Islet of Langerhans (tissue), 1 donor: ENCODE measurements at regions not wholly inside any gene's neighbourhood (a gene's known extent, or its start where the extent isn't known, plus 50 kb on each side); places are given as distances from the start of the nearest gene placed in this dataset.

Source experiments
- FAIRE-seq: peaks from one replicate; lab custom pipeline; 2011; peaks lifted over from hg19 to GRCh38; lab: Jason Lieb, UNC

DNA sequence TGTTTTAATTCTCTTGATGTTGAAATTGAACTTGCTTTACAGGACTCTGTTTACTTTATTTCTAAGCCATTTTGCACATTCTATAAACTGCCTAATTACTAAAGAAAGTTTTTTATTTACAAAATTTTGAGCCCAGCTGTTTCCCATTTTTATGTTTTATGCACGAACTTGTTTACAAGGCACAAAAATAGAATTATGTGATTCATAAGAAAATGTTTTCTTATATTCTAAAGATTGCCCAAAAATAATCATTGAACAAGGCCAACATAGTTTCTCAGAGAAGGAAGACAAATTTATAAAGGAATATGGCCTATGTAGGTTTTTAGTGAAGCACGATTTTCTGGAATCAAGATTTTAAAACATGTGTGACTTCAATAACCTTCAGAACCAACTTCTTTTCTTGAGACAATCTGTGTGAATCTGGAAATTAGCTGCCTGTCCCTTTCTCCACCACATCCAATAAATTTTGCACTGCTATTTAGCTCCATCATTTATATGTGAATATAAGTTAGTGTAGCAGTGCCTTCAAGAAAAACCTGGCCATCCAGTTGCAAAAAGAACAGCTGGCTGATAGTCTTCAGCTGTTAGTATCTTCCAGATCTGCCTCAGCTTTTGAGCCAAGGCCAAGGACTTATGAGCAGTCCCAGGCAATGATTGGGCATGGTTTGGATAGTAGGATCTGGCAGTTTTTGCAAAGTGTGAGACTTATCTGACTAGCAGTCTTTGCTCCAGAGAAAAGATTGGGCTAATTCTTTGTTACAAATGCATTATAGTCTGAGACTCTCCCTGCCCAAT, 253.2 kb upstream of the COL3A1 start:
- FAIRE-seq = no peak

DNA sequence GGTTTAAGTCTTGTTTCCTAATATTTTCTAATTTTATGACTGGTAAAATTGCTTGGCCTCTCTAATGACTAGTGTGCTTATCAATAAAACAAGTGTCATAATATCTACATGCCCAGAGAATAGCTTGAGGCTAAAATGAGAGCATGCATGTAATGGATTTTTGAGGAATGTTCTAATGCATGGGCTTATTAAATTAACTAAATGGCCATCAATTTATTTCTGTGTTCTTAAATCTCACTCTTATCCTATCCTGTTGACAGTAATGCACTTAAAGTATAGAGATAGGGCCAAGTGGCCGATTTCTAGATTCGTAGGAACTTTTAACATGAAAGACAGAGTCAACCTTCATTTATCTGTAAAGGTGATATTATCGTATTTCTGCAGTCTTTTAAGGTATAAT, 252.4 kb upstream of the COL3A1 start:
- no peak for FAIRE-seq

DNA sequence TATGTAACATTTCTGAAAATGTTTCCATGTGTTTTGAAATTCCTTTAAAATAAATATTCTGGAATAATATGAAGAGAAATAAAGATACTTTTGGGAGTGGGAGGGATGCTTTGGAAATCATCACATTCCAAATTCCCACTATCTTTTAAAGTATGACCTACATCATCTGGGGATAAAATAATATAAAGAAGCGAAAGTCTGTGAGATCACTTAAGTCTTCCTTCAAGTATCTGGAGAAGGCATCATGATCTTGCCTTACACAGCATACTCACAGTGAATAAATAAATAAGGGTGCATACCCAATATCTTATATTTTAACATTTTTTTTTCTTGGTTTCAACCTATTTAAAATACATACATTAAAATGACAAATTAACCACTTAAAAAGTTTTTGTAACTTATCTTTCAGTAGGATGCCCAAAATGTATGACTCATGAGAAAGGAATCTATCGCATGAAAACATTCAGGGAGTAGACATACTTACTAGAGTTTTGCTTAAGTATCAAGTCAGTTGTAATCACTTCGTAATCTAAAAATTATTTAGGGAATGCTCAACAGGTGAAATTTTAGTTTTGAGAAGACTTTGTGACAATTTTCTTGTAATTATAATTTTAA, 248.3 kb upstream of the COL3A1 start:
- FAIRE-seq = peak; percentile 33

DNA sequence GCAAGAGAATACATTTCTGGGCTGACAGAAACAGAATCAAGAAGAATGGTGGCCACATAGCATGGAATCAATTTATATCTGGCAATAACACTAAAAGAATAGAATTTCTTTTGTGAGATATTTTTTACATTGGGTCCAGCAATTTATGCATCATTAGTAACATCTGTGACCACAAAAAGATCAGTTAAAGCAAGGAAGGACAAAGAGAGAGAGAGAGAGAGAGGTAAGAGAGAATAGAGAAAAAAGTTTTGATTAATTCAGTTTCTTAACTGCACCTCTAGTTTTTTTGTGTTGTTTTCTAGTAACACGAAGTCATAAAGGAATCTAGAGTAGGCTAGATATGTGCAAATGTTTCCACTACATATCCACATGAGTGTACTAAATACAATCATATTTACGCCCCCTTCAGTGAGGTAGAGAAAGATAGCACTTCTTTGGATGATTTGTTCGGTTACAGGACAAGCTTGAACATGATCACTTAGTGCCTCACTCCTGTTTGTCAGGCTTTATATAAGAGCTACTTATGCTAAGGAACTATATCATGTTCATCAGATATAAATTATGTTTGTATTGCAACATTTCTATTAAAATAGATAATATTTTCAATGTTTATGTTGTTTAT, 247.4 kb upstream of the COL3A1 start:
- FAIRE-seq = no peak

DNA sequence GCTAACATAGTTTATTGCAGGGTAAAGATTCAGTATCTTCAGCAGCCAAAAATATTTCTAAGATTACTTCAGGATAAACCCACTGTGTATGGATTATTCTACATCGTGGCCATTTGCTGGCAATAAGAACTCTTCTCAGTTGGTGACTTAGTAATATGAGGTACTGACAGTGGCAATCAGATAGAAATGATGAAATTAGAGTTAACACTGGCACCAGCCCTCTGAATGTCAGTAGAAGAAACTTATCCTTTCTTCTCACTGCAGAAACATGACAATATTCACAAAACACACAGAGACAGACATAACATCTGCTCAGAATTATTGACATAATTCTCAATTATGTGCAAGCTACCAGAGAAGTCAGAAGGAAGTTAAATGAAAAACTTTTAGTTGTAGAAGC, 246.3 kb upstream of the COL3A1 start:
- FAIRE-seq = no peak

DNA sequence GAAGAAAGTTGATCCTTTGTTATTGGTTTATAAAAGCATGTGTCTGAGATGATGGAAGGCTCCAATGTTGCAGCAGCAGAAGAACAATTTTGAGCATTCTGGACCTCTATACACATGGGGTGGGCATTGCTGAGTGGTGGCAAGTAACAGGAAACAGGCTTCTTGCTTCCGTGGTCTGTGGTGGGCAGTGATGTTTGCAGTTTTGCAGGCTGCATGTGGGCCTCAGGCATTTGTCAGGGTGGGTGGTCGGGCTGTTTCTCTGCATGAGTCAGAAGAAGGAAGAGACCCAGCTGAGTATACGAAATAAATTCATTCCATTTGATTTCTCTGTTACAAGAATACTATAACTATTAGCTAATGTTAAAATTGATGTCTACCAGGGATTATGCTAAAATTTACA, 239.5 kb upstream of the COL3A1 start:
- FAIRE-seq = no peak

DNA sequence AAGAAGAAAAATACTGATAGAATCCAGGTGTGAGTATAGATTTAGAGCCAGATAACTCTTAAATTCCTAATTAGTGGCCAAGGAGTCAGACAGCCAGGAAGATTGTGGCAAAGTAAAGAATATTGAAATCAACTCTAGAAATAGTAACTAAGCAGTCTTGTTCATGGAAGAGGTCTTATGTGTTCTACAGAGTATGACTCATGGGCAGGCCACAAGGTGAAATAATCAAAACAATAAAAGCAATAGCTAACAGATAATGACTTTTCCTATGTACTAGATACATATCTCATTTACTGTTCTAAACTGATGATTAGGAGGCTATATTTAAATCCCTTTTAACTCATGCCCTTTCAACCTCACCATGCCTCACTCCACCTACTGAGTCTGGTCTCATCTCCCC, 227.4 kb upstream of the COL3A1 start:
- no peak for FAIRE-seq

DNA sequence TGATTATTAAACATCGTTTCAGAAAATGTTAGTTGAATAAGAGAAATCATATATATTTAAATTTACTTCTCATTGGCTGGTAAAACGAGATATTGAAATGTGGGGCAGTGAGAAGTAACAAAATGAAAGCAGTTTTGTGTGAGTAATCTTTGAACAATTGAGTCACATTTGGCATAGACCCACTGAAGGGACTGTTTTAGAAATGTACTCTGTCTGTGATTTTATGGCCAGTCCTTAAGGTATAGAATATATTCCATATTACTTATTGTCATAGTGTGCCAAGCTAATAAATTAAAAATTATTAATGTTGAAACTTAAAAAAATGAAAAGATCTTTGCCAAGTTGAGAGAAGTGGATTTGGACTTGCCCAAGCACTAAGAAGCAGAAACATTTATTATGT, 222.4 kb upstream of the COL3A1 start:
- no peak for FAIRE-seq

DNA sequence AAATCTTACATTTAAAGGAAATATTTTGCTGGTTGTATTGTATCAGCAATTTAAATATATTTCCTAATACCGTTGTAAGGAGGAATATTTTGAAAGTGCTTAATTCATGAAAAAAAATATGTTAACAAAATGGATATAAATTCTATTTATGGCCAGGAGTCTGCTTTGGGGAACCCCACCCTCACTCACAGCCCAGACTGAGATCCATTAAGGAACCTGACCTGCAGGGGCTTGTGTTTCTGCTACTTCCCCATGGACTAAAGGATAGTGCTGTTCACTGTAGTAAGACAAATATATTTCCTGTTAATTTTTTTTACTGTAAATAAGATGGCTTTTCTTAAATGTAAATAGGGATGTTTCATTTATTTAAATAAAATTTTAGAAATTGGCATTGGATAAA, 221.9 kb upstream of the COL3A1 start:
- FAIRE-seq = no peak

DNA sequence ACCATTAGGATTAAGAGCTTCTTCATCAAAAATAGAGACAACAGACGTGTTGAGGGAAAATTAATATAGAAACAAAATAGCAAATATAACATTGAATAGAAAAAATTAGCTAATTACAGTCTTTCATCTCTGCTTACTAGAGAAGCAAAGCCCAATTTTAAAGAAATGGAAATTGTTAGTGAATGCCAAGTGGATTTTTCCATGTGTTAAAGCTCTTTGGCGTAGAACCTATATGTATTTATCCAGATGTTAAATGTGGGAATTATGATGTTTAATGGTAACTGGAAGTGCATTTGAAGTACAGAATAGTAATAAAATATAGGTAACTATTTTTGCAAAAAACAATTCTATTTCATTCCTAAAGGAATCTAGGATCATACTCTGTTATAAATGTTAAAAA, 212.0 kb upstream of the COL3A1 start:
- no peak for FAIRE-seq

DNA sequence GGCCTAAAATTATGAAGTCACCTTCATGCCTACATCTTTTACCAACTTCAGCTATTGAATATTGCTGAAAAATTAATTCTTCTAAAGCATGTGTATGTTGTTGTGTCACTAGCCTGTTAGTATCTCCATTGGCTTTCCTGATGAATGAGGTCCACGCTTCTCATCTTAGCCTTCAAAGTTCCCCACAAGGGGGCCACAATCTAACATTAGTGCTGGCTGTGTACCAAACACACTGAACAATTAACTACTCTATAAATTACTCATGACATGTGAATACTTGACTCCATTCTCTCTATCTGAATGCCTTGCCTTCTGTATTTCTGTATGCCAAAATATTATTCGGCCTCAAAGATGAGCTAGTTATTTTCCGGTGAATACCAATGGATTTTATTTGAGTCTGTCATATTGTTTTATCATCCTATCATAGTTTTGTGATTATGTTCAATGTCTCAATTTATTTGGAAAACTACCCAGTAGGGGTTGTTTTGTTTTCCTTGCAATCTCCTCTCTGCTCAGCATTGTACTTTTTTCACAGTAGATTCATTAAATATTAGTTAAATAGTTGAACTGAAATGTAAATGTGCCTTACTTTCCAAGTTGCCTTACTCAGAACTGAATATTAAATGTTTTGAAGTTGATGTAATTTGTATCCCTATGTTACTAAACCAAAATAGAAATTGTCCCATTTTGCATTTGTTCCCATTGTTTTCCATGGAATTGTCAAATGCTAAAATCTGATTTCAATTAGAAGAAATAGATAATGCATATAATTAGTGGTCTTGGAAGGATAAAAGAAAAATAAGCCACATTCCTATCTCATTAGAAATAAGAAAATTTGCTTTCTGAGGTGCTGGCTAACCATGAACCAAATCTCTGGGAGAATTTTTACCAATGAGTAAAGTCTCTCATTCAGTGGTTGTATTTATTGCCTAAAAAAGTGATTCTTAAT, 208.4 kb upstream of the COL3A1 start:
- no peak for FAIRE-seq

DNA sequence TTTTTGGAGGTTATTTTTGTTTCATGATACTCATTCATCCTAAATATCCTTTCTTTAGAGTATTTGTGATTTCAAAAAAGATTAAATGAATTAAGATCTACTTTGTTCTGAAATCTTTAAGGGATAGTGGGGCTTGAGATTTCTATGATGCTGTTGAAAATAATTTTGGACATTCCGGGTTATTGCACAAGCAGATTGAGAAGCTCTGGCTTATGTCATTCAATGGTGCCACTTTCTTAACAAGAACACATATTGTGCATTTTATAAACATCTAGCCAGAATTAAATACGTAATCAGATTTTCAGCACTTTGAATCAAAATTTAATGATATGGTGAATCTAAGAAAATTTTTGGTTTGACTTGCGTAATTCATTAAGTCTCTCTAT, 207.7 kb upstream of the COL3A1 start:
- no peak for FAIRE-seq

DNA sequence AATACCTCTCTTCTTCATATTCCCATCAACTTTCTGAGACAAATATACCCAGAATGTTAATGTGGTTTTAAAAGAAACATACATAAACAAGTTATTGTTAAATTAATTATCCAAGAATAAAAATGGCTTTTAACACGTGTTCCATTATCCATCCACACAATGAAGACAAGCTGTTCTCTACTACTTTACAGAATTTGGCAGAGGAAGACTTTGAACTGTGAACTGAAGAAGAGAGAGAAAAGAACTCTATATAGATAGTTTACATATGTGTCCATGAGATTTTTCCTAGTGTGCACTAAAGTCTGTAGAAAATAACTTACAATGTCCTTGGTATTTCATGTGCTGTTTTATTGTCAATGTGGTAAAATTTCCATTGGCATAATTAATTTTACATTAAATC, 207.0 kb upstream of the COL3A1 start:
- FAIRE-seq = no peak

DNA sequence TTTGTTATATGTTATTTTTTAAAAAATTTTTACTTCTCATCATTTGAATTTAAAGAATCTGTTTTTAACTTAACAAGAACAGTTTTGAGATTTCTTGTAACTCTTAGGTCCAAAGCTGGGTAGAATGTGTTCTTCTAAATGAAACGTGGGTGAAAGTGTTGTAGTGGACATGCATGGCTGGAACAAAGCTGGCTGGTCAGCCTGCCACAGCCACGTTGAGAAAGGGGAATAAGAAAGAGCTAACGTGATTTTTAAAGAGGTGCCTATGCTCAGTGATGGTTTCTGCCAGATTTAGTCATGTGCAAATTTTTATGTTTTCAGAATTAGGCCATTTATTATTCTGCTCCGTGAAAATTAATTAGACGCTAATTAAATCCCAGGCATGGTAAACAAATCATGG, 203.9 kb upstream of the COL3A1 start:
- no peak for FAIRE-seq

DNA sequence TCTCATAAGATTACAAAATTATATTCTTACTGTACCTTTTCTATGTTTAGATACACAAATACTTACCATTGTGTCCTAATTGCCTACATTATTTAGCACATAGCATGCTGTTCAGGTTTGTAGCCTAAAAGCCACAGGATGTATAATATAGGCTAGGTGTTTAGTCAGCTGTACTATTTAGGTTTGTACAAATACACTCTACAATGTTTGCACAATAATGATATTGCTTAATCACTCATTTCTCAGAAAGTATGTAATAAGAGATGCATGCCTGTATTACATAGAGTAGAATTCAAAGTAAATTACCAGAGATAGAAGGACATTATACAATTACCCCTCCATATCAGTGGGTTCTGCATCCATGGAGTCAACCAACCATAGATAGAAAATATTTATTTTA, 201.1 kb upstream of the COL3A1 start:
- FAIRE-seq = no peak

DNA sequence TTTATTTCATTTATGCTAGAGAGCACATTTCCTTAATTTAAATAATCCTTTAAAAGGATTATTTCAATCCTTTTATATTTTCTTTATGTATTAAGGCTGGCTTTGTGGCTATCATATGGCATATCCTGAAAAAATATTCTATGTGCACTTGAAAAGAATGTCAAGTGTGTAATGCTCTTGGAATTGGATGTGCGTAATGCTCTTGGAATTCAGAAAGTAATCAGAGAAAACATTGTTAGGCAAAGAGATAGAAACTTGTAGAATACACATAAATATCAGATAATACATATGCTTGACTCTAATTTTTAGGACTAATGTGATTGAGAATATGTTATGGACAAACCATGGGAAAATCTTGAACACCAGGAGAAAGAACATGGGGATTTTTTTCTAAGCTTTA, 197.5 kb upstream of the COL3A1 start:
- FAIRE-seq = no peak

DNA sequence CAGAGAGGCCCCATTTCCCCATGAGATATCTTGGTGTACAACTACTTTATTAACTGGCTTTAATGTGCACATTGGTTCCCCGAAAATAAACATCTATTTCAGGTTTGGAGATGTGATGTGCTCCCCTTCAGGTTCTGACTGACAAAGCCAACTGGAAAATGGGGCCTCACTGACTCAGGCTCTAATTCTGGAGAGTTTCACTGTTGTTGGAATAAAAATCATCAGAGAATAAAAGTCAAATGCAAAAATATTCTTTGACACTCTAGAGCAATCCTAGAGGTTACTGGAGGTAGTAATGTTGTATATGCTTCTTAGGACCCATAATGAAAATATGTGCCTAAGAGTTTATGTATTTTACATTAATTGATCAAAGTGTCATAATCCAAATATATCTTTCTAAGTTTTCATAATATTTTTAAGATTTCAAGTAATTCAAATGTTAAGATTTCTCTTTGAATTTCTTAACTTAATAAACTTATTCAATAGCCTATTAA, 189.9 kb upstream of the COL3A1 start:
- no peak for FAIRE-seq

DNA sequence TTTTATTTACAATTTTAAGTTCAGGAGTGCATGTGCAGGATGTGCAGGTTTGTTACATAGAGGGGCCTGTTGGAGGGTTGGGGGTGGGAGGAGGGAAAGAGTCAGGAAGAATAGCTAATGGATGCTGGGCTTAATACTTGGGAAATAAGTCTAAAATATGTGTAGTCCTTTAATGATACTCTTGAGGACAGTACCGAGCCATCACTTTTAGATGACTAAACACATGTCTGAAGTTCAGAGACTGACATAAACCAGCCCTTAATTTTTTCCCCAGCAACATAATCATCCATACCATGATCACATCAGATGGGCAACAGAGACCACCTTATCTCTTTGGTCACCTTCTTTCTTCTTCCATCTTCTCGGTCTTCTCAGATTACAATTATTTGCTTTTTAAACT, 189.1 kb upstream of the COL3A1 start:
- no peak for FAIRE-seq

DNA sequence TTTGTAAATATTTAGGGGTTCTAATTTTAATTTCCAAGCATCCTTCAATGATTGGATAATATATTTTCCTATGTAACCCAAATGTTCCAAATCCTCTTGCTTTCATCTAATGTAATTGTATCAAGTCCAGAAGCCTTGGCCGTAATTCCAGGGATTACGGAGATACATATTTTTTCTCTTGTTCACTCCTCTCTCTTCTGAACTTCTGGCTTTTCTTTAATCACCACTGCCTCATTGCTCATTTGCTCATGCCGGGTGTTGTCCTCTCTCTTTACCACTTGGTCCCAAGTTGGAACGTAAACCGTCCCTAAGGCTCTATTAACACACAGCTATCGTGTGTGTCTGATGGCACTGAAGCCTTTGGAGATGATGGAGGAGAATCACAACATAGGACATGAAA, 188.7 kb upstream of the COL3A1 start:
- FAIRE-seq = no peak

DNA sequence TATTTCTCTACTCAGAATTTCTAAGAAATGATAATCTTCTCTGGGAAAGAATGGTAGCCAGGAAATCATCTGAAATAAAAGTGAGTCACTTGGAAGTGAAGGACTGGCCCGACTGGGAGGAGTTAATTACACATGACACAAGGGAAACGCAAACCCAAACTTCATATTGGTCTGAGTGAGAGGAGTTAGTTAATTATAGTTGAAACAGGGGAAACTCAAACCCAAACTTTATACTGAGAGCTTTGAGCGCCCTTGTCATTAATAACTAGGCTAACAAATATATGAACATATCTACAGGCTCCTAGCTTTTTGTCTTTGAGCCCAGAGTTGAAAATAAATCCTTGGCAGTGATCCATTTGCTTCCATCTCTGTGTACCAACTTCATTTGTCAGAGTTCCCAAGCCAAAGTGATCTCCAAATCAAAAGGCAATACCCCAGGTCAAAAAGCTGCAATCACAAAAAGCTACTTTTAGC, 187.8 kb upstream of the COL3A1 start:
- FAIRE-seq = no peak

DNA sequence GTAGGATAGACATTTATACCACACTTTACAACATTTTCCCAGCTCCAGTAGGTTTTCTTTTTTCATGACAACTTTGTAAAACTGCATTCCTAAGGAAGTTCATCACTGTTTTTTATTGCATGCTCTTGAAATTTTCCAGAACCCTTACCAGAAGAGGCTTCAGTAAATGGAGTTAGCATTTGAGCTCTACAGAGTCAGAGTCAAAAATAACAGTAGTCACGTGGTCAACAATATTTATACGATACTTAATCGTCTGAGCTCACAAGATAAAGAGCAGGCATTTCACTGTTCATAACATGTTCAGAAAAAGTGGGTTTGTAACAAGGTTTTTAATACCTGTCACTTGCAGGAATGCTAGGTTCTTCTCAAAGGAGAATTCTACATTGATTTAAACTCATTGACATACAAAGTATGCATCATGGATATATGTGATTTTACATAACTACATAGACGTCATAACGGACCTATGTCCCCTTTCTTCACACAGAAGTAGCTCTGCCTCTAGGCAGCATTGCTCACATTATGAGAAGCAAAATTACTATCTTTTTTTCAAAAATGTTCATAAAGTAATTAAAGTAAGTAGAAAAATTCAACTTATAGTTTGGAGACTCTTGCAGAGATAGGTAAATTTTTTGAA, 187.0 kb upstream of the COL3A1 start:
- FAIRE-seq = no peak

DNA sequence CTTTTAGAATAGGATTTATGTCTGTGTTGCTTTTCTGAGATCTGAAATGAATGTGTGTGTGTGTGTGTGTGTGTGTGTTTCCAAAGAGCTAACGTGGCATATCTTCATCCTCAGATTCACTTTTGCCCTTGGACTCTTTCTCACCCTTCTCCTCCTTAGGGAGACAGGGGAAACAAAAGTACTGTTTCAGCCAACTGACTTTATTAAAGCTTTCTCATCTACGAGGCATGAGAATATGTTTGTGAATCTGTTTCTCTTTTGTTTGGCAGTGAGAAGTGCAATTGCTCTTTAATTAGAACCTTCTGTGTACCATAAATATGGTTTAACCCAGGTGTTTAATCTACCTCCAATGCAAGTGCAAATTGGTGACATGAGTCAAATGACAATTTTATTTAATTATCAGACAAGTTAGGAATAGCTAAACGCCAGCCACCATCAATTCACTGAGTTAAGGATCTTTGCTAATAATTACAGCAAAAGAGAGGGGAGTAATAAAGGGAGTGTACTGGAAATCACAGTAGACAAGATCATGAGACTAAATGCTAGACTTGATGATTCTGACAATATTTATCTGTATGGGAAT, 186.4 kb upstream of the COL3A1 start:
- FAIRE-seq = no peak
